ENCODE measurements at regions not wholly inside any gene's neighbourhood (a gene's known extent, or its start where the extent isn't known, plus 50 kb on each side); places are given as distances from the start of the nearest gene placed in this dataset.

DNA sequence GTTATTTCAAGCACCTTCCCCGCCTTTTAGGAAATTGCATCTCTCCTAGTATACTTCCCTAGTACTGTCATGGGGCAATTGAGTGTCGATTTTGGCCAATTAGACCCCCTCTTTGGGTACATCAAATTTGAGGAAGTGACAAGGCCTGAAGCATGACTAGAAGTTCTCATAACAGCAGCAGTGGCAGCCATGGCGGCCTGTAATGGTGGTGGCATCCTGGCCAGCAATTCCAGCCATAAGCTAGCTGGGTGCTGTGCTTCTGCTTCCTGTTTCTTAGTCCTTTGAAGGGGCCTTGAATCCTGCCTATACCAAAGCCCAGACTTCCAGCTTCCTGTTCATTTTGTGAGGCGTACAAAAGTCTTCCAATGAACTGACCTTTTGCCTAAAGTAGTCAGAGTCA lies 523.1 kb downstream of the PLCL1 start:
- TF ChIP-seq, protein P1, sequence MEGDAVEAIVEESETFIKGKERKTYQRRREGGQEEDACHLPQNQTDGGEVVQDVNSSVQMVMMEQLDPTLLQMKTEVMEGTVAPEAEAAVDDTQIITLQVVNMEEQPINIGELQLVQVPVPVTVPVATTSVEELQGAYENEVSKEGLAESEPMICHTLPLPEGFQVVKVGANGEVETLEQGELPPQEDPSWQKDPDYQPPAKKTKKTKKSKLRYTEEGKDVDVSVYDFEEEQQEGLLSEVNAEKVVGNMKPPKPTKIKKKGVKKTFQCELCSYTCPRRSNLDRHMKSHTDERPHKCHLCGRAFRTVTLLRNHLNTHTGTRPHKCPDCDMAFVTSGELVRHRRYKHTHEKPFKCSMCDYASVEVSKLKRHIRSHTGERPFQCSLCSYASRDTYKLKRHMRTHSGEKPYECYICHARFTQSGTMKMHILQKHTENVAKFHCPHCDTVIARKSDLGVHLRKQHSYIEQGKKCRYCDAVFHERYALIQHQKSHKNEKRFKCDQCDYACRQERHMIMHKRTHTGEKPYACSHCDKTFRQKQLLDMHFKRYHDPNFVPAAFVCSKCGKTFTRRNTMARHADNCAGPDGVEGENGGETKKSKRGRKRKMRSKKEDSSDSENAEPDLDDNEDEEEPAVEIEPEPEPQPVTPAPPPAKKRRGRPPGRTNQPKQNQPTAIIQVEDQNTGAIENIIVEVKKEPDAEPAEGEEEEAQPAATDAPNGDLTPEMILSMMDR (conservative IDR thresholded peaks at IDR 0.05) = no peak
- H3K27ac ChIP-seq = no peak overlapping the region

DNA sequence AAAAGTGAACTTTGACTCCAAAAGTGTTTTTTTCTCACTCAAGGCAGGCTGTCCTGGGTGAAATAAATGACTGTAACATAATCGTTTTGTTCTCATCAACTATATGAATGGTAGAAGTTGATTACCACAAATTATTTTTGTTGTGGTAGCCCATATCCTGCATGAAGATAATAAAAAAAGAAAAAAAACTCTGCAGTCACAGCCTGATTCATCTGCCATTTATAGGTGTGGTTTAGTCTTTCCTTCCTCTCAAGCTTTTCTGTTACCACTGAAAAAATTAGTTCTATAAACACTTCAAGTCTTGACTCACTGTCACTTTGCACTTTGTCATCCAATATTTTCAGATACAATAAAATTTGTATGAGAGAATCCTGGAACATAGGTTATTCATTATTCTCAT lies 522.0 kb downstream of the PLCL1 start:
- TF ChIP-seq, protein P1 (conservative IDR thresholded peaks at IDR 0.05) = no peak
- H3K27ac ChIP-seq = no peak overlapping the region

DNA sequence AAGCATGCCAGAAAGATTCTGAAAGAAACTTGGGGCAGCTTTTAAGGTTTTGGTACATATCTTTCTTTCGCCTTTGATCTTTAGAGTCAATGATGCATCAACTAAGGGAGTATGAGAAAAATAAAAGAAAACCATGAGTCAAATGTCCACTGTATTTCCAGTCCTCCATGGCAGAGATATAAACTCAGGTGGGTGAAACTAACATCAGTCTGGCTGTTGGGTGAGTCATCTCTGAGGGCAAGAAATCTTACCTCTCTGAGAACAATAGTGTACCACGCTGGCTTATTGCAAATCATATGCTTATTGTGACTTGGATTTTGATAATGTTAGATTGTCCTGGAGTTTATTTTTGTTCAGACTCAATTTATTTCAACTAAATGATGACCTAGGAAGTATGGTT lies 521.0 kb downstream of the PLCL1 start:
- H3K27ac ChIP-seq = no peak overlapping the region
- TF ChIP-seq, protein P1 (conservative IDR thresholded peaks at IDR 0.05) = no peak

DNA sequence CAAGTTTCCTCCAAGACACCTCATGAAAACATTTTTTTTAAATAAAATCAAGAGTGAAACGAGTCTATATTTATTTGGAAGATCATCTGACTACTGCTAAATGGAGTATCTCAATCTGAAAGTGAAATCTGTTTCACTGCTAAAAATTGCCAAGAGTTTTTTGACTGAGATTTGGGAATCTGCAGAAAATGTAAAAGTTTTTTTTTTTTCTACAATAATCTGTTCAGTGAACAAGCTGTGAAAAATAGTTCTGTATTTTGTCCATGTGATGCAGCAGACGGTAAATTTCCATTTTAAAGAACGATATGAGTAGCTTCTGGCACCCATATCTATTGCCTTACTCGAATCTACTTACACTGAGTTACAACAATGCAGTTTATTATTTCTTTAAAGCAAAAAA lies 519.7 kb downstream of the PLCL1 start:
- TF ChIP-seq, protein P1 (conservative IDR thresholded peaks at IDR 0.05) = no peak
- H3K27ac ChIP-seq = no peak overlapping the region

DNA sequence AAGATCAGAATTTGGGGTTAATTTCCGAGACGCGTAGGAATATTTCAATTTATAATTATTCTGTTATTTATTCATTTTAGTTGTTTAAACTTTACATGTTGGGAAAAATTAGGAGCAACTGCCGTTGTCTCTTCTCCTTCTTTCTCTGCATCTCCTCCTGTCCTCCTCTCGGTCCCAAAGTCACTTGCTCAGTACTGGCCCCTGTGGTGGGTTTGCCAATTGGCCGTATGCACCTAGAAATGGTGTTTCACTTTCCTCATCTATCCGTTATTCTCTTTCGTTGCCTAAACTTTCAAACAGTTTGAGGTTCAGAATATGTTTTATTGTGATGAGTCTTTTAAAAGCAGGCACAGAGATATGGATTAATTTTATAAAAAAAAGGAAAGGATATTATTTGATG lies 517.9 kb downstream of the PLCL1 start:
- no peak overlapping the region for H3K27ac ChIP-seq
- TF ChIP-seq, protein P1 (conservative IDR thresholded peaks at IDR 0.05) = no peak; the same call in 1 of the 2 replicates

DNA sequence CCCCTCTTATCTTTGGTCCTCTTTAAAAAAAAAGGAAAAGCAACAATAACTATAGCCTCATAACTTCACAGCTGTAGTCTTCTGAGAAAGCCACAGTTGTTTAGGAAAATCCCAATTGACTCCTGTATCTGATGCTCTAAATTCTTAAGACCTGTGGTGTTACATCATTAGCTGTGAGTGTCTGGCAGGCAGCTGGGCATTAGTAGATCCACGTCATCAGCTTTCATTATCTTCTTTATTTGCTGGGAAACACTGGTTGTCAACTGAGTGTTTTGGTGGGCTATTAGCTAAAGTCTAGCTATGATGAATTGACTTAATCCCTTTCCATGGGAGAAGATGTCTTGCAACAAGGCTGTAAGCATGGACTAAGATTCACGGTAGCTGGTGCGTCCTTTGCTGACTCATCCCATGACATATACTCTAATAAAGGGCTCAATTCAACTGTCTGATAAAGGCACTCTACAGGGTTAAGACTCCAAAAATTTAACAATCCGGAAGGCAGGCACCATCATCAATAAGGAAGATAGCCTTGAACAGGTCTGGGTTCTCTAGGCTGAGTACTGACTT lies 517.2 kb downstream of the PLCL1 start:
- H3K27ac ChIP-seq = no peak overlapping the region
- TF ChIP-seq, protein P1 (conservative IDR thresholded peaks at IDR 0.05) = no peak

DNA sequence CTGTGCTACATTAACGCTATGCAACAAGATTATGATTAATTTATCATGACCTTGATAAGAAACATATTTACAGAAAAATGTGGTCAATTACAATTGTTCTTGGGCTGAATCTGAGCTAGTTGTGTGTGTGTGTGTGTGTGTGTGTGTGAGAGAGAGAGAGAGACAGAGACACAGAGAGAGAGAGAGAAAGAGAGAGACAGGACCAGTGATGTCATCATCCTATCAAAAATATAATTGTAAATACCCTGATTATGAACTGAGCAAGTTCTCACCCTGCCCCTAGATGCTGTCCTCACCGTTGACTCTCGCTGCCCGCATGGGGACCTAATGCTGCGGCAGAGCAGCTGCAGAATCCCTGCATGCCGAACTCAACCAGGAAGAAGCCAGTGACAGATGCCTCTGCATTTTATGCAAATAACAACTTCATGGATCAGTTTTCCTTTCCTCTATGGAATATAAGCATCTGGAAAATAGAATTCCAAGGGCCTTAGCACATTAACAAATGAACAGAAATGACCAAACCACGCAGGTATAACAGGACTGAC lies 512.5 kb downstream of the PLCL1 start:
- no peak overlapping the region for H3K27ac ChIP-seq
- TF ChIP-seq, protein P1 (conservative IDR thresholded peaks at IDR 0.05) = no peak
